Activated naive CD8-positive, alpha-beta T cell treated with anti-CD3 and anti-CD28 coated beads, Interleukin-2, amount 50 U/mL, for 16 hours (primary cell): ENCODE measurements at regions not wholly inside any gene's neighbourhood (a gene's known extent, or its start where the extent isn't known, plus 50 kb on each side); places are given as distances from the start of the nearest gene placed in this dataset.
"Not testable (repeated sequence)": the region's sequence is repeated elsewhere in the genome, so short reads cannot be mapped to it uniquely, and the experiment has no call there.

Experiments
- DNase-seq: peaks from one replicate; pipeline ENCODE4 v3.0.0-alpha.2; 2020; ENCODE audit warnings: low read depth, low spot score

DNA sequence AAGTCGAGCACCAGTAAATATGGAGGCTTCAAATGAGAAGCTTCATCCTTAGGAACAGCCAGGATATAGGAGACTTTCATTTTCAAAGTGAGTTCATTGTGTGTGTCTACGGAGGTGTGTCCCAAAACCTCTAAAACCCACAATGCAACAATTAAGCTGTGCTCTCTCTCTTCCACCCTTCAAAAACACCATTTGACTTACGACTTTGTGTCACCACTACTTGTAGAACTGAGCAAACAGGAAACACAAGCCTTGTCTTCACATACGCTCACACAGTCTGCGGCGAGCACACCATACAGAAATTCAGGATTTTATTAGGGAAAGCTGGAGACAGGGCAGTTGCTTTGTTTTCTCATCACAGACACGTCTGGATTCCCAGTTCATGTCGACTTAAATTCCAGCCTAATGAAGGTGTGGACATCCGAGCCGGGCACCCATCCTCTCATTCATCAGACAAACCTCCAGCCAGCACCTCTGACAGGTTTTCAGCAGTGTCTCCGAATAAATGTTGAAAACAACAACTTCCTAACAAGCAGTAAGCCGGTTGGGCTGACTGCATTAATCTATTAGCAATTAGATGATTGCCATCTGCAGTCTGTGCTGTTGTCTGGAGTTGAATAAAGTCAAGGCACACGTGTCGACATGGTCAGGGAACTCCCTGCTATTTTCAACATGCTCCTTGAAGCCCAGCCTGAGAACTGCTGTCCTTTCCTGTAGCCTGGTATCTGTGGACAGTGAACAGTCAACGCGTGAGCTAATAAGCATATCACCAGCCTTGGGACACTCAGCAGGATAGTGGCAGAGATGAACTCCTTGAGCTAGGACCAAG is 1411.1 kb downstream of the BRD1 start:
- DNase-seq, result no peak

DNA sequence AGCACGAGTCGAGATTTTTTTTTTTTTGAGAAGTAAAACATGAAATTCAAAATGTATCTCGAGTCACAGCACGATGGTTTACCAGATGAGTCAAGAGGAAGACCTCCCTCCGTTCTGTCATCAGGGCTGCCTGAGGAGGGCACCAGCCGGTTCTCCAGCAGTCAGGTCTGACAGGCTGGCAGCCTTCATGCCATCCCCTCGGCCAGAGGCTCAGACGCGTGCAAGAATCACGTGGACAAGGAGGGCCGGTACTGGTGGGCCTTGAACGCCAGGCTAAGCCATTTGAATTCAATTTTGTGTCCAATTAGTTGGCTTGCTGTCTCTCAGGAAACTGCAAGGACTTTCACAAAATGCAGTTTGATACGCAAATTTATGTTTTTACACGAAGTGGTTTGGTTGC is 1412.2 kb downstream of the BRD1 start:
- no peak for DNase-seq

DNA sequence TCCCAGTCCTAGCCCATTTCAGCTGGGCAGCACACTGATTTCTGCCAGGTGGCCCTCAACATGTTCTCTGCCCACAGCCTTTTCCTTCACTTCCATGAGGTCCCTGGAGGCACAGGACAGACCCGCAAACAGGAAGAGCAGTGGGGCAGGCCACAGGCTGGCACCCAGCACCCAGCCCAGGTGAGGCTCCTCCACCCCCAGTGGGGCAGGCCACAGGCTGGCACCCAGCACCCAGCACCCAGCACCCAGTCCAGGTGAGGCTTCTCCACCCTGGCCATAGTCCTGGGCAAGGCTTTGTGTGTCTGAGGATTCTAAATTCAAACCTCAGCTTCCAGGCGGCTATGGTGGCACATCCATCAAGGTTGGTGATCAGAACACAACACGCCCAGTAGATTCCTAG is 1413.0 kb downstream of the BRD1 start:
- DNase-seq, result no peak

DNA sequence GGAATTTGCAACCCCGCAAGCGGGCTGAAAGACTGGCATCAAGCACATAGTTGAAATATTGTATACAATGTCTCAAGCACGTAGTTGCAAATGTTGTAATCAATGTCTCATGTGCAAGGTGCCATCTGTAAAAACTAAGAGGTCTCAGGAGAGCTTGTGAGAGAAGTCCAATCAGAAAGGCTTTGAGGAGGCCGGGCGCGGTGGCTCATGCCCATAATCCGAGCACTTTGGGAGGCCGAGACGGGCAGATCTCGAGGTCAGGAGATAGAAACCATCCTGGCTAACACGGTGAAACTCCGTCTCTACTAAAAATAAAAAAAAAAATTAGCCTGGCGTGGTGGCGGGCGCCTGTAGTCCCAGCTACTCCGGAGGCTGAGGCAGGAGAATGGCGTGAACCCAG is 1414.7 kb downstream of the BRD1 start:
- DNase-seq, result not testable (repeated sequence)

DNA sequence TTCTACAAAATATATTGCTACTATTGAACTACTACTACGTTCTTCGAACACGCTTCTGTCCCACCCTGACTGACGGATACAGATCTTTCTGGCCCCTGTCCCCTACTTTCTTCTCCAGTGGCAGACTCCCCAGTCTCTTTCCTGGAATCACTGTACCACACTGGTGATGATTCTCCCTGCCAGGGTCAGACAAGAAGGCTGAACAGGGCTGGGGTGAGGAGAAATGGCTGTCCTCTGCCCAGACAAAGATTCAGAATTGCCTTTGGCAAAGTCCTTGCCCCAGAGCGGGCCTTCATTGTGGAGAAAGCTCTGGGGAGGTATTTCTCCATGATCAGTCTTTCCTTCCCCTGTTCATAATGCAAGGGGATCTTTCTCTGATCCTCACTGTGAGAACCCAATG is 1417.1 kb downstream of the BRD1 start:
- DNase-seq, result no peak

DNA sequence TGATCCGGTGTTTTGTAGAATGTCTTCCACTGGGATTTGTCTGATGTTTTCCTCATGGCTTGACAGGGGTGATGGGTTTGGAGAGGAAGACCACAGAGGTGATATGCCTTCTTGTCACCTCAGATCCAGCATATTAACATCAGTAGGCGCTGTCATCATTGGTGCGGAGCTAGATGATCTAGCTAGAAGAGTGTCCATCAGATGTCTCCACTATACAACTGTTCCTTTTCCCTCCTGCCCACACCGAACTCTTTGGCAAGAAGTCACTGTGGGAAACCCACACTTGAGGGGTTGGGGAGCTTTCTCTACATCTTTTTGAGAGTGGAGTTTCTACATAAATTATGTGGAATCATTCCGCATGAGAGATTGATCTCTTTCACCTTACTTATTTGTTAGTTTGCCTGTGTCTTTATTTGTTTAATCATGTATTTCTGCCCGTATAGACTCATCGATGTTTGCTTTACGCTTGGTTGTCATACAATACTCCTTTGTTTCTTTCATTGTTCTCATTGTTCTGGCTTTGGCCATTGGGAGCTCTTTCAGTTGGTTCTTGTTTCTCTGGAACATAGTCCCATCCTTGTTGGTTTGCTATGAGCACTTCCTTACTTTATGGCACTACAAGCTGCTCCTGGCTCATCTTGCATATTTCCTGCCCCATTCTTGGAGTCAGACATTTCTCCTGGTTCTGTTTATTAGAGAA is 1420.3 kb downstream of the BRD1 start:
- DNase-seq, result no peak

DNA sequence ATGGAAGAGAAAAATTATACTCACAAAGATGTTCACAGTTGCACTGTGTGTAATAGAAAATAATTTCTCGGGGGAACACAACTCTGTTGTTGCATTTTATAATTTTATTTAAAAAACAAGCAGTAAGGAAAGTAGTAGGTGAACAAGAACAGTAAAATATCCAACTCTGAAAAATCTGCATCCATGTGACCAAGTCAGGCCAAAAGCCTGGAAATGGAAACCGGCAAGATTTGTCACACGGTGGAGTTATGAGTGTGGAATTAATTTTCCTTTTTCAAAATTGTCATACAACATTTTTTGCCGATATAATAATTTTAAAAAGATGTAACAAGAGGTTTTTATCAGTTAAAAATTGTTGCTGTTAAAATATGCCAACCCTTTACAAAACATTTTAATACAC is 1421.5 kb downstream of the BRD1 start:
- DNase-seq, result no peak

DNA sequence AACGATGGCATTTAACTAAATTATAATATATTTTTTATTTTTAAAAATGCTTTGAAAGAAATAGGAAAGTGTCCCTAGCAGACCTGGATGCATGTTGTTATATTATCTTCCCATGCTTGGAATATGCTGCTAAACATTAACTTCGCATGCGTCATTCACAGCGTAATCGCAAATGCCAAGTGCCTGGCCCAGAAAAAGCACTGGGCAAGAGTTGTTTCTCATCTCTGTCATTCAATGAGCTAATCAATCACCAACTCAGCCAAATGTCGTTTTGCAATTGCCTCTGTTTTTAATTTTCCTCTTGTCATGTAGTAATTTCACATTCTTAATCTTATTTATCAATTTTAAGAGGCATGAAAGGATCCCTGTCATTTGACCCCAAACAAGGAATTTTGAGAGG is 1421.9 kb downstream of the BRD1 start:
- DNase-seq, result no peak

DNA sequence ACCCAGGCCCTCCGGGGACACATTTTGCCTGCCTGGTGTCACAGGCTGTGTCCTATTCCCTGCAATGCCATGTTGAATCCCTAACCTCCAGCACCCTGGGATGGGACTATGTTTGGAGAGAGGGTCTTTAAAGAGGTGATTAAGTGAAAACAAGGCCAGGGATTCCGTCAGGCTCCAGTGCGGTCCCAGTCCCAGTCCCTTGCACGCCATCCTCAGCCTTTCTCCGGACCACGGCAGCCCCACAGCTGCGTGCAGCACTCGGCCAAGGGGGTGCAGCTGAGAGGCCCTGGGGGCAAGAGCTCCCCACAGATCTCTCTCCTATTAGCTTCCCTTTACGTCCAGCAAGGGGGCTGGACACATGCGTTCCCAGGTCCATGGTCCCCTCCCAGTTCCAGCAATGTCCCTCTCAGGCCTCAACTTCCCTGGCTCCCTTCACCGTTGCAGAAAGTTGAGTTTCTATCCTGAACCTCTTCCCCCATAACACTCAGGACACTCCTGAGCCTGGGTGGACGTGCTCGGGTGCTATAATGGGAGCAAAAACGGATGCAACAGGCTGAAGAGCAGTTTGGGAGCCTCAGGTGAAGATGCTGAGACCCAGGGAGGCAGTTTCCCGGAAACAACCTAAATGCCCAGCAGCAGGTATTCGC is 1422.7 kb downstream of the BRD1 start:
- DNase-seq, result no peak

DNA sequence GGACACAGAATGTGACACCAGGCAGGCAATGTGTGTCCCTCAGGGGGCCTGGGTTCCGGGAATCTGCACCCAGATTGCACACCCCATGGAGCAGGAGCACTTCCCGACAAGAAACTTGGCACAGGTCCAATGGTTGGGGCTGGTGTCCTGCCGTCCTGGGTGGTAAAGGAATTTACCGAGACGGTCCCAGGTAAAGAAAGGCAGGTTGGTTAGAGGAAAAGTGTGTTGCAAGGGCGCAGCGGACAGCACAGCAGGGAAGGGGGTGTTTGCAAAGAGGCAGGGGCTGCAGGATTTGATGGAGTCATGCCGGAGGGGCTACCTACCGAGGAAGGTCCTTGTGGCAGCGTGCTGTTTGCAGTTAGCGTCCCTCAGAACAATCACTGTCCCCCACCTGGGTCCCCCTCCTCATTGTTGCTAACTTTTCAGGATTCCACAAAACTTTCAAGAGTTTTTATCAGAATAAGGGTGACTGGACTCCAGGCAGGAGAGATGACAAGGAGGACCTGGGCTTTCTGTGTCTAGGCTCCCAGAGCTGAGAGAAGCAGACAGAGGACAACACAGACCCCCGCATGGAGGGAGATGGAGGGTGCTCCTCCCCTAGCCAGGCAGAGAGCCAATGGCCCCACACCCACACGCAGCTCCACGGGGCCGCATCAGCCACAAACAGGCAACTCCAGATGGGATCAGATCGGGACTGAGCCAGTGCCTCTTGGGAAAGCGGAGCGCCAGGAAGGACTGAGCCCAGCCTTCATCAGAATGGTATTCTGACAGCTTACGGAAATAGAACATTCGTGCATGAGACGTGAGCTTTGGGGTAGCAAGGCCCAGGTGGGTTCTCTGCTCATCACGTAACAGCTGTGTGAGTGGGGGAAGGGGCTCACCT is 1423.9 kb downstream of the BRD1 start:
- no peak for DNase-seq

DNA sequence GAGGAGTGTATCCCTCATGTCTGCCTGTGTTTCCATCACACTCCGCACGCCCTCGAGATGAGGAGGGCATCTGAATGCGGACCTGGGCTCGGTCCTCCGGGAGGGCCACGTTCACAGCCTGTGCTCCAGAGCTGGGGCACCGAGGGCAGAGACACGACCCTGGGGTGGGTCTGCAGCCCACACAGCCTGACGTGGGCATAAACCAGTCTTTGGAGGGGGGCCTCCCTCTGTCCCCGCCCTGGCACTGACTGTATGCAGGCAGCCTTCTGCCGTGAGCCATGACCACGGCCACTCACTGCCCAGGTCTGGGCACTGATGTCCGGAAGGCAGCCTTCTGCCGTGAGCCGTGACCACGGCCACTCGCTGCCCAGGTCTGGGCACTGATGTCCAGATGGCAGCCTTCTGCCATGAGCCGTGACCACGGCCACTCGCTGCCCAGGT is 1425.1 kb downstream of the BRD1 start:
- DNase-seq, result no peak

DNA sequence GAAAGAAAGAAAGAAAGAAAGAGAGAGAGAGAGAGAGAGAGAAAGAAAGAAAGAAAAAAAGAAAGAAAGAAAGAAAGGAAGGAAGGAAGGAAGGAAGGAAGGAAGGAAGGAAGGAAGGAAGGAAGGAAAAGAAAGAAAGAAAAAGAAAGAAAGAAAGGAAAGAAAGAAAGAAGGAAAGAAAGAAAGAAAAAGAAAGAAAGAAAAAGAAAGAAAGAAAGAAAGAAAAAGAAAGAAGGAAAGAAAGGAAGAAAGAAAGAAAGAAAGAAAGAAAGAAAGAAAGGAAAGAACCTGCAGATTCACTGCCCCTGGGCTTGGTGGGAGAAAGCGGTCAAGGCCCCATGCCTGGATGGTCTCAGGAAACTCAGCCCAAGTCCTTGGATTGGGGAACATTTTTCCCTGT is 1426.2 kb downstream of the BRD1 start:
- DNase-seq, result not testable (repeated sequence)

DNA sequence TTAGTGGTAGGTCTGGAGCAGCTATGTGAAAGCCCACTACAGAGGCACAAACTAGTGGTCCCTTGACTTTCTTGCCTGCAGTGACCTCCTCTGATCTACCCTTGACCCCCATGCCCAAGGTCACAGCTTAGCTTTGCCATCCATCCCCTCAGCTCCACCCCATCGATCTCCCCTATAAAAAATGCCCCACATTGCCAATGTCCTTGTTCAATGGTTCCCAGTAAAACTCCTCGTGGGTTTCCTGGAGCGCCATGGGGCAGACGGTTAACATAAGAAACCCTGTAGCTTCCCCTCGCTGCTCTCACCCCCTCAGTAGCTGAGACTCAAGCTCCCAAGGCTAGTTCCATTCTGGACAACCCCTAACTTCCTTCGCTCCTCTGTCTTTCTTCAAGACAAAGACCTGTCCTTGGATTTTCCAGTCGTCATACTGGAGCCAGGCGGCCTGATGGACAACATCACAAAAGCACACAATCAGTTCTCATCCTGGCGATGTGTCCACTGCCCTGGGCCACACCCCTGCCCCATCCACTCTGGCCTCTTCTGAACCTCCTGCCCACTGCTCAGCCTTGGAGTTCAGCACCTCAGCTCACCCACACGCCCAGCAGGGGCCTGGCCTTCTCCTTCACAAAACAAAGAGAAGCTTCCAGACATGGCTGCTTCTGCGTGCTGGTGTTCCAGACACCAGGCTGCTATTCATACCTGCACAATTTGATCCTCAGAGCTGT is 1429.3 kb downstream of the BRD1 start:
- no peak for DNase-seq

DNA sequence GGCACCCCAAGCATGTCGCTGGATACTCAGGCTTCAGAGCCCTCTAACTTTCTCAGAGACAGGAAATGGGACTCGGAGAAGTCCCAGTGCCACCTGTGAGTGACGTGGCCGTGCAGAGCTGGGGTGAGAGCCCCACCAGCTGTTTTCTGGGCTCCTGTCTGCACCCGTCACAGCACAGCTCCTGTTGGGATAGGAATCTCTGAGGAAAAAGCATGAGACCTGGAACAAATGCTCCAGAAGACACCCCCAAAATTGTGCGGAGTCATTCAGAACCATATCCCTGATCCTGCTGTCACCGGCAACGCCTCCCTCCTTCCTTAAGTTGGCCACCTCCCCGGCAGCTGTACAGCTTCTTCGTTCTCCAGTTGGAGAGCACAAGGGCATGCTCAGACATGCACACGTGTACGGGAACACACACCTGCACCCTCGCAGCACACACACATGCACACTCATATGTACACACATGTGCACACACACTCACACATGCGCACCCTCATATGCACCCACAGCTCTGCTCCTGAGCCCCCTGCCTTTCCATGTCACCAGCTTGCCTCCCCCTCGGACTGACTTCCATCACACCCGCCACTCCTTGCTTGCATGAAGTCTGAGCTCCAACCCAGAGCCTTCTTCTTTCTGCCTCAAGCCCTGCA is 1430.0 kb downstream of the BRD1 start:
- DNase-seq, result no peak

DNA sequence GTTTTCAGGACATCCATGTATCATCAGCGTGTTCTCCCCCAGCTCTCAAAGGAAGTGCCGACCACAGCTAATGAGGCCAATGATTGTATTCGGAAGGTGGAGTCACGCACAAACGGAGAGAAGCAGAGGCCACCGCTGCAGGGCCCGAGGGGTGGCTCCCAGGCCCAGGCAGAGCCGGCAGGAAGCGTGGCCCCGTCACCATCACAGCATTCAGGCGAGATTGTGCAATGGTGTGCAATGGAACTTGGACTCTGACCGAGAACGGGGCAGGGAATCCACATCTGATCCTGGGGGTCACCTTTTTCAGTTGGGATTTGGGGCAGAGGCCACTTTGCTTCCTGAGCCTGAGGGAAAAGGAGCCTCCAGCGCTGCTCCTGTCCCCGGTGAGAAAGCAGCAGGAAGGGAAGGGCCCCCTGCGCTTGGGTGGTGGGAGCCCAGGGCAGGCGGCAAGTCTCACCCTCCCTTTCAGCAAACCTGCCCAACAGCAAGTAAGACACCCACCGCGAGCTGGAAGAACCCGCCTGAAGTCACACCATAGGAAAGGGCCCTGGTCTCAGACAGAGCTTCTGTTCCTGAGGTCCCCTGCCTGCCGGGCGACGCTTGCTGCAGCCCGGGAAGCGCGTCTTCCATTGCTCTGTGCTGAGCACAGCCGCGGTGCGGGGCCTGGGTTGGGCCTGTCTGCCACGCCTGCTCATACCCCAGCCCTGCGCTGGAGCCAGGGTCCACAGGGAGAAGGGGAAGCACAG is 1430.7 kb downstream of the BRD1 start:
- no peak for DNase-seq

DNA sequence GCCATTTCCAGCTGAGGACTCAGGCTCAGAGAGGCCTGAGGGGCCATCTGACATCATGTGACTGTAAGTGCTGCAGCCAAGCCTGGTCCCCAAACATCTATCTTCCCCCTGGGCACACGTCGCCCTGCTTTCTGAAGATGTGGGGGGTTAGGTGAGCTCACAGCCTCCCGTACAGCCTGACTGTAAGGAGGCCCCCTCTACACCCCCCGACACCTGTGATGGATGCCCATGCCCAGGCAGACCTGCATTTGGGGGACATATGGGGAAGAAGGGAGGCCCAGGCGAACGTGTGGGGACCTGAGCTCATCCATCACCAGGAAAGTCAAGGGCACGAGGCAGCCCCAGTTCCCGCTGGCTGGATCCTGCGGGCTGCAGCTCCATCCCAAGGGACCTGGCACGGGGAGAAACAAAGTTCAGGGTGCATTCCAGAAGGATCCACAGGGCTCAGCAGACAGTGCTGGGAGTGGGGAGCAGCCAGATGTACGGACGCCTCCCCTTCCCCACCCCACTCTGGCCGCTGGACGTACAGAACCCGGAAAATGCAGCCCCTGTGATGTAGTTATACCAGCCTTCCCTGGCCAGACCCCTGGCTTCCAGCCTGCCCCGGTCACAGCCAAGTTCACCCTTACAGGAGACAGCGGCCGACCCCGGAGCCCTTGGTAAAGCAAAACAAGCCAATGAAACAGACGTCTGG is 1431.4 kb downstream of the BRD1 start:
- no peak for DNase-seq

DNA sequence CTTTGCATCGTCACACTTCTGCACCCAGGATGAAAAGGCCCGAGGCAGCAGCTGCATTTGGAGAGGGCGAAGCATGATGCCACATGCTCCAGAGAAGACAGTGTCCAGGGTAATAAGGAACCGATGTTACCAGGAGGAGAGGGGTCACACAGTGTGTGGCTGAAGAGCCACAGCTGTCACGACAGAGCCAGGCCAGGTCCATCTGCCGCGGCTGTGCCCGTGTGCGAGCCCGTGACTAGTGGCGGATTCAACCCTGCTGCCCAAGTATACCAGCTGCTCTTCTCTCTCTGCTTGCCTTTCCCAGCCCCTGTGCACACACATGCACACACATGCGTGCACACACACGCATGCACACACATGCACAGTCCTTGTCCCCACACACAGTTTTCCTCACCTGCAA is 1432.5 kb downstream of the BRD1 start:
- no peak for DNase-seq

DNA sequence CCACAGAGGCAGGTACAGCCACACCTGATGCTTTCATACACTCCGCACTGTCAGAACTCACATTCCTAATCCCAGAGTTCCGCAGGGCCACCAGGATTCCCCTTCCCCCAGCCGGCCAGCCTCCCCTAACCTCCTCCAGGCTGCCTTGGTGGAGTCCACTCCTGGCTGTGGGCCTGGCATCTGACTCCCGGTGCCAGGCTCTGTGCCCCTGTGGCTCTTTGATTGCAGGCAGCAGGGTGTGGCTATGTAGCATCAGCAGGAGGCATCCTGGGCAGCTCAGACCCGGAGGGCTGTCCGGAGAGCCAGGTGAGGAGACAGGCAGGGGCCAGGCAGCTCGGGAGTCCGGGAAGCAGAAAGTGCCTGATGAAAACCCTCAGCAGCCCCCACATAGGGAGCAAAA is 1432.9 kb downstream of the BRD1 start:
- no peak for DNase-seq

DNA sequence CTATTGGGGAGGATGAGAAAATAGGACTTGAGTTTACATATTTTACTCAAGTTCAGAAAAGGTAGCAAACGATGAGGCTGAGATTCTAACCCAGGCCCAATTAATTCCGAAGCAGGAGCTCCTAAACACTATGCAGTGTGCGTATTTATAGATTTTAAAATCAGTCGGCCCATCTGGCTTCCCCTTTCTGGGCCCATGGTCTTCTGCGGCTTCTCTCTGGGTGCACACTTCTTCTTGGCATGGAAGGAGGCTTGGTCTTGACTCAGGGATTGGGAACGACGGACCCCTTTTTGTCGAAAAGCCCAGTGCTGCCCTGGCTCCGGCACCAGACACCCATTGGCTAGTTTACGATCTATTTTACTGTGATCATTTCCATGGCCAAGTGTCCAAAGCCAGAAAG is 1433.8 kb downstream of the BRD1 start:
- no peak for DNase-seq
